GM18909 (cell line): ENCODE measurements at regions not wholly inside any gene's neighbourhood (a gene's known extent, or its start where the extent isn't known, plus 50 kb on each side); places are given as distances from the start of the nearest gene placed in this dataset.
"Not testable (repeated sequence)": the region's sequence is repeated elsewhere in the genome, so short reads cannot be mapped to it uniquely, and the experiment has no call there.

Experiments
- ATAC-seq: cut with Tn5 transposase; IDR thresholded peaks from one replicate; pipeline ENCODE4 v1.9.1; 2021; ENCODE audit warnings: mild to moderate bottlenecking; ENCODE audit not compliant: unreplicated experiment, poor library complexity

DNA sequence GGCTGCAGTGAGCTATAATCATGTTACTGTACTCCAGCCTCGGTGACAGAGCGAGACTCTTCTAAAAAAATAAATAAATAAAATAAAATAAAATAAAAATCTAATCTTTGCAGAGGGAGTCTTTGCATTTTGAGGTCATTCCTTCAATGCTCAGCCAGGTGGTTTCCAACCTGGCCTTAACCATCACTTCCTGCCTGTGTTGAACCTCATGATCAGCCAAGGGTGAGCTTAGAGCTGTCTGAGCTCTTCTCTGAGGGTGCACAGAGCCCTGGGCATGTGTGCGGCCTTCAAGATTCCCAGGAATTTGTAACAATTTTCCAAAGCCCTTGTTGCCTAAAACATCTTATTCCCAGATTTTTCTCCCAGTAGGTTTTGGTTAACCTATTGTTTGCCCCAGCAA lies 94.3 kb downstream of the KCNJ12 start:
- not testable (repeated sequence) for ATAC-seq

DNA sequence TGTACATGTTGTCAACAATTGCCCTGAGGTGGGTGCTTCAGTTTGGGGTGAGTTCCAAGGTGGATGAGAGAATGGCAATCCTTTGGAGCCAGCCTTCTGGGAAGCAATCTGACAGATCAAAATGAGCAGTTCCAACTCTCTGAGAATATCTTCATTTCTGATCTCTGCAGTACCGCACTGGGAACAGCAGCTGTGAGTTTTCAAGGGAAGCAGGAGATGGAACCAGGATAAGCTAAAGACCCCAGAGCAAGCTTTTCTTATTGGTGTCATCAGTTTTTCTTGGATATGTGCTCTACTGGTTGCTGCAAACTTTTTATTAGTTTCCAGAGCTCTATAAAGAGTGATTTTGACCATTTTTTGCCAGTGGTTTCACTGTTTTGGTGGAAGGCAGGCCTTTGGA lies 94.7 kb downstream of the KCNJ12 start:
- no peak for ATAC-seq

DNA sequence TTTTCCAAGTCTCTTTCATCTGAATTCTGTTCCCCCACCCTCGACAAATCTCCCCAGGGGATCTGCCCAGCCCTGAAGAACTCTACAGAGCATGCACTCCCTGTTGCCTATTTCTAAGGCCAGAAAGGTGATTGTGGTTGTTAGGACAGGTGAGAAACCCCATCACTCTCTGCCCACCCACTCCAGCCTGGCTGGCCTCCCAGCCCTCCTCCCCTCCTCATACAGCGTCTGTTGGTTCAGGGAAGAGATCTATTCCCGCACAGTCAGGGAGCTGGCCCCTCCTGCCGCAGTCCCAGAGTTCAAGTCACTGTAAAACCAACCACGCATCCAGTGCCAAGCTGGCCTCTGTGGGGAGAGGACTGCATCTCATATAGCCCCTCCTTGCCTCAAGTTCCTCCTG lies 98.7 kb downstream of the KCNJ12 start:
- no peak for ATAC-seq

DNA sequence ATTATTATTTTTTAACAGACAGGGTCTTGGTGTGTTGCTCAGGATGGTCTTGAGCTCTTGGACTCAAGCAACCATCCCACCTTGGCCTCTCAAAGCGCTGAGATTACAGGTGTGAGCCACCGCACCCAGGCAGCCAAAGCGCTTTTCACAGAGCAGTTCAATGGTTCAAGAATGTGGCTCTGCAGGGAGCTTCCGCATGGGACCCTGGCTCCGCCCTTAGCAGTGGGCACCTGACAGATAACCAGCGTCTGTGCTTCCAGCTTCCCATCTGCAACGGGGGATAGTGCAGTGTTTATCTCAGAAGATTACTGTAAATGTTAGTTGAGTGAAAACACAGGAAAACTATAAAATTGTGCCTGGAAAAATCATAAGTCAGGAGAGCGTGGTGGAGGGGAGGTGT lies 99.4 kb downstream of the KCNJ12 start:
- ATAC-seq, result no peak

DNA sequence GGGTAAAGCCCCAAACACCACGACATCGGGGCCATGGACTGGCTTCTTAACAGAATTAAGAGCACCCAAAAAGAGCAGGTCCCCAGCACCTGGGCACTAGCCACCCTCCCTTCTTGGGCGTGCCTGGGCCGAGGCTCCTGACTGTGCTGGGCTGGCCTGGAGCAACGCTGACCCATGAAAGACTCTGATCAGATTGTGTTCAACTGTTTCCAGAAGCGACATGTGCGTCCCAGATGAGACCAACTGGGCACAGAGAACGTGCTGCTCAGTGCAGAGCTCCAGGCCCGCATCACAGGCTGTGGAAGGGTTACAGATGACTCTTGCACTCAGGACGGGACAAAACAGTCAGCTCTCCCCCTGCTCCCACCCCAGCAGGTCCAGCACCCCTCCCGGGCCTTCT lies 100.7 kb downstream of the KCNJ12 start:
- ATAC-seq, result no peak

DNA sequence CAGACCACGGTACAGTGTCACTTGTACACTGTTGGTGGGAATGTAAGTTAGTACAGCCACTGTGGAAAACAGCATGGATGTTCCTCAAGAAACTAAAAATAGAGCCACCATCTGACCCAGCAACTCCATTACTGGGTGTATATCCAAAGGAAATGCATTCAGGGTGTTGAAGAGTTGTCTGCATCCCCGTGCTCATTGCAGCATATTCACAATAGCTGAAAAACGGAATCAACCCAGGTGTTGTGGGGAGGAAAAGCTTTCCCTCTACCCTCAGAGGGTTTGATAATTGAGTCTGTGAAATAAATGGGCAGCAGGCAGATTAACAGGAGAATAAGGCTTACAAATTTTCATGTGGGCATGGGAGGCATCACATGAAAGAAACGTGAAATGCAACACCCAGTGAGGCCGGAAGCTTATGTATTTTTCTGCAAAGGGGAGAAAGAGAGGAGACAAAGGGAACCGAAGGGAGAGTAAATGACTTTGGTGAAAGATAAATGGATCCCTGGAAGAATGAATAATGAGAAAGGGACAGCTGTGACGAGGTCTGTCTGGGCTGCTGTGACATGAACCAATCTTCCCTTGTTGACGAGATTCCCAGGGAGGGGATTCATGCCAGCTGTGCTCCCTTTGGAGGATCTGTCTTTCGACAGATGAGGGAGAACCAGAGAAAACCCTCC lies 106.2 kb downstream of the KCNJ12 start:
- no peak for ATAC-seq

DNA sequence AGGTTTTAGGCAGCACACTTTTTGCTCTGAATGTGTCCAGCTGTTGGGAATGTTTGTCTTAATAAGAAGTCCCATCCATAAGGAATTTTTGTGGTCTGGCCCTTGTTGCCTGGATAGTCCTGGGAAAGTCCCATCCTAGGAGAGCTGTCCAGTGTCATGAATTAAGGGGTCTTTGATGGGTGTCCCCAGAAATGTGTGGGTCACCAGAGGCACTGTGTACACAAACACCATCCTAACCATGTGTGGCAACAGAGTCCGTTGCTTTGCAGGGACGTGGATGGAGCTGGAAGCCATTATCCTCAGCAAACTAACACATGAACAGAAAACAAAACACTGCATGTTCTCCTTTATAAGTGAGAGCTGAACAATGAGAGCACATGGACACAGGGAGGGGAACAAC lies 111.9 kb downstream of the KCNJ12 start:
- not testable (repeated sequence) for ATAC-seq

DNA sequence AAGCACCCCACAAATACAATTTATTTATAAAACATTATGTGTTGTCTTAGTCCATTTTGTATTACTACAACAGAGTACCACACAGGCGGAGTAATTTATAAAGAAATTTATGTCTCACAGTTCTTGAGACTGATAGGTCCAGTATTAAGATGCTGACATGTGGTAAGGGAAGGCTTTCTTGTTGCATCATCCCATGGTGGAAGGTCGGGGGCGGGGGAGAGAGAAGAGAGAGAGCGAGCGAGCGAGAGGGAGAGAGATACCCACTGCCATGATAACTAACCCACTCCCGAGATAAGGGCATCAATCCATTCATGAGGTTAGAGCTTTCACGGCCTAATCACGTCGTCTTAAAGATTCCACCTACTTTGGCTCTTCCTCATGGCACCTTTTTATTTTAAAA lies 117.8 kb downstream of the KCNJ12 start:
- no peak for ATAC-seq

DNA sequence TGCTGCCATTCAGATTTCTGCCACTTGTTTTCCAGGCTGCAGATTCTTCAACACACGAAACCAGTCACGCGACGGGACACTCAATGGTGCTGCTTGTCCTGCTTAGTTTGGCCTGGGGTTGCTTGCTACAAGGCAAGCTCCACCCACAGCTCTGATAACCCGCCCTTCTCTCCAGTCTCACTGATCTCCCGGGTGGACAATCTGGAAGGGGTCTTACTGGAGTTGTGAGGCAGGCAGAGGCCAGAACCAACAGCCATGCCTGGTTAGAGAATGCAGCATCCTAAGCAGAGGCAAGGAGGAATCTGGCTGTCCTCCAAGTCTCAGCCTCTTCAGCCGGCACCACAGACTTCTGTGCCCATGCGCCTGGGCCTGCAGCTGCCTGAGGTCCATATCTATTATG lies 119.1 kb downstream of the KCNJ12 start:
- no peak for ATAC-seq

DNA sequence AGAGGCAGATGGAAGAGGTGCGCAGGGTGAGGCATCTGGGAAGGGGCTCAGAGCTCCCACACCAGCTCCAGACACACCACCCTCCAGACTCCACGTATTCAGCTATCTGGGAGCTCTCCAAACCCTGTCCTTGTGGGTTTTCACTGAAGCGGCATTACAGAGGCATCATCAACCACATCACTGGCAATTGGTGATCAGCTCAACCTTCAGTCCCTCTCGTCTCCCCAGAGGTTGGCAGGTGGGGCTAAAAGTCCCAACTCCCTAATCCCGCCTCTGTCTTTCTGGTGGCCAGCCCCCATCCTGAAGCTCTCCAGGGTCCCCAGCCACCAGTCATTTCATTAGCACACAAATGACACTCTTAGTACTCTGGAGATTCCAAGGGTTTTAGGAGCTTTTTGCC lies 123.9 kb downstream of the KCNJ12 start:
- ATAC-seq, result no peak

DNA sequence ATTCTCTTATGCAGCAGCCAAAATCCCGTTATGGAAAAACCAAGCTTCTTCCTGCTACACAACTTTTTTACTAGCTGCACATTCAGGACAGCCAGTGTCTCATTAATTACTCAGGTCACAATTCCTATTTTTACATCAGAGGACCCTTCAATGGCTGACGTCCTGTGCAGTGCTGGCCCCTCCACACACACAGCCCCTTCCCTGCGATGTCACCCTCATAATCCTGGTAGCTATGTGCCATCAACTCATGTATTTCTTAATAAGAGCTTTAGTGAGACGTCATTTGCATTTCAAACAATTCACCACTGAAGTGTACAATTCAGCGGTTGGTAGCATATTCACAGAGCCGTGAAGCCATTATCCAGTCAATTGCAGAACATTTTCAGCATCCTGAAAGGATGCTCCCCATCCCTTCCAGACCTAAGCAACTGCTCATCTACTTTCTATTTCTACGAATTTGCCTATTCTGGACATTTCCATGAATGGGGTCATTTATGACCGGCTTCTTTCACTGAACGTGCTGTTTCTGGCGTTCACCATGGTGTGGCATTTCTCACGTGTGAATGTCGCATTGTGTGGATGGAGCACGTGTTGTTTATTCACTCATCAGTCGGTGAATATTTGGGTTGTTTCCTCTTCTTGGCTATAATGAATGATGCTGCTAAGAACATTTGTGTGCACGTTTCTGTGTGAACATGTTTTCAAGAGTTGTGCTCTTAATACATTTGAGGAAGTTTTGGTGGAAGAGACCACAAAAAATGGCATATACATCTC lies 126.0 kb downstream of the KCNJ12 start:
- ATAC-seq, result not testable (repeated sequence)

DNA sequence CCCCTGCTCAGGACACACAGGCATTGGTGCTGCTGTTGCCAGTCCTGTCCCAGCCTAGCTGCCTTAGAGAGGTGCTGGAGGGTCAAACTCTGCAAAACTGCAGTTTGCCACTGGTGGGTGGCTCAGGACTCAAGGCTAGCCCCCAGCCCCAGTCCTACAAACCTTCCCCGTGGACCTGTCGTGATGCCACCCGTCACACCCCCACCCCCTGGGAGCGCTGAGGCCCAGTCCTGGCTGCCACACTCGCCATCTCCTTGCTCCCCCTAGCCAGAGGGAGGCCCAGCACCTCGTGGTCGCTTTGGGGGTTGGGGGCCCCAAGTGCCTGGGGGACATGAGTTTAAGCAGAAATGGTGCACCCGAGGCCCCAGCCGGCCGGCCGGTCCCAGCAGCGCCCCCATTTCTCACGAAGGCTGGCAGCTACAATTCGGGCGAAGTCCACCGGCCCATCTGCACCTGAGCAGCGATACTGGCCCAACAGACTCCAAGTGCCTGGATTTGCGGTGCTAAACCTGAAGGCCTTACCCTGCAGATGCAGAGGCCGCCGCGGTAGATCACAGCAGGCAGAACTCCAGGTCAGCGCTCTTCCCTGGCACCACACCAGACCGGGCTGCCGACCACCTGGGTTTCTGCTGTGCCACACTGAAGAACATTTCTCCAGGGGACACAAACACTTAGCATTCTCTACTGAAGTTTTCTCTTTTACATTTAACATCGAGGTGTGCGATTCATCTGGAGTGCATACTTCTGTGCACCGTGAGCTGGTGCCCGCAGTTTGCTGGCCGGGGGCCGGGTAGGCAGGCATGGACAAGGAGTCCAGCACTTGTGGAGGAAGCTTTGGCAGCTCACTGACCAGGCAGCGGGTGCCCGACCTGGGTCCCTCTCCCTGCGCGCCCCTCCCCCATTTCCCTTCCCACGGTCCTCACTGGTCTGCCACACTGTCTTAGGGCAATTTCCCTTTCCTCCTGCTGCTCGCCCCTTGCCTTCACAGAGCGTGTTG lies 130.0 kb downstream of the KCNJ12 start:
- no peak for ATAC-seq

DNA sequence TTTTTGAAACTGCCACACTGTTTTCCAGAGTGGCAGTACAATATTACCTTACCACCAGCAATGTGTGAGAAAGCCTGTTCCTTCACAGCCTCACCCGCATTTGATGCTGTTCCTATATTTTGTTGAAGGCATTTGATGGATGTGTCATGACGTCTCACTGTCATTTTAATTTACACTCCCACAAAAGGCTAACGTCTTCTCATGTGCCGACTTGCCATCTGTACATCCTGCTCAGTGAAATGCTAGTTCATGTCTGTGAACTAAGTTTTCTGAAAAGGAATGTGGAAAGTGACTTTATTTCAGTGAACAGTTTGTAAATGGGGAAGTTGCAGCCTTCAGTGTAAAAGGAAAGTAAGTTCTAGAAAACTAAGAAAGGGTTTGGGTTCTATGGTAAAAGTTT lies 131.6 kb downstream of the KCNJ12 start:
- ATAC-seq, result not testable (repeated sequence)

DNA sequence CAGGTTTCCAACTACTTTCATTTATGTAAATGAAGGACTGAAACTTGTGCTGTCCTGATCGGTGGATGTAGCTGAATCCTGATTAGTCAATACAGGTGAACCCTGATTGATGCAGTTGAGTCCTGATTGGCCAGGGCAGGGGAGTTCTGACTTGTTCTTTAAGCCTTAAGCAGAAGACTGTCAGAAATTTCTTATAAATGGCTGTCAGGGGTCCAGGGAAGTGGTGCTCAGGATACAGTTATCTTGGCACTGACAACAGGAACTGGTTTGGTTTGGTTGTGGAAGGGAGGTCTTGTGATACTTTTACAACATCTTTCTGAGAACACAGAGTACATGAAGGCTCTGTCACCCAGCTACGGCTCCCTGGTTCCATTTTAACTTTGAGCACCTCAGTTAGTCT lies 132.1 kb downstream of the KCNJ12 start:
- no peak for ATAC-seq

DNA sequence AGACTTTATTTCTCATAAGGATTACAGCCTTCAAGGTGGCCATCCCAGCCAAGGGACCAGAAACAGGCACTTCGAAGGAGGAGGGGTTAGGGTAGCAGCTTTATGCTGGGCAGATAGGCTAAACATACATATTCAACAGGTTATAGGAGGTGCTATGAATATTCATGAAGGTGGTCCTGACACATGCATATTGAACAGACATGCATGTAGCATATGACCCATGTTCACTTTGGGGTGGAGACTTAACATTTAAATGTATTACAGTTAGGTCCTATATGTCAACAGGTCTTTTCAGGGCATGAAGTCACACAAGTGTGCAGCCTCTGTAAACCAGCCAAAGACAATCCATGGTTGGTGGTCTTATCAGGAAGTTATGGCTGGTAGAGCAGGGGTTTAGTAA lies 133.2 kb downstream of the KCNJ12 start:
- ATAC-seq, result not testable (repeated sequence)

DNA sequence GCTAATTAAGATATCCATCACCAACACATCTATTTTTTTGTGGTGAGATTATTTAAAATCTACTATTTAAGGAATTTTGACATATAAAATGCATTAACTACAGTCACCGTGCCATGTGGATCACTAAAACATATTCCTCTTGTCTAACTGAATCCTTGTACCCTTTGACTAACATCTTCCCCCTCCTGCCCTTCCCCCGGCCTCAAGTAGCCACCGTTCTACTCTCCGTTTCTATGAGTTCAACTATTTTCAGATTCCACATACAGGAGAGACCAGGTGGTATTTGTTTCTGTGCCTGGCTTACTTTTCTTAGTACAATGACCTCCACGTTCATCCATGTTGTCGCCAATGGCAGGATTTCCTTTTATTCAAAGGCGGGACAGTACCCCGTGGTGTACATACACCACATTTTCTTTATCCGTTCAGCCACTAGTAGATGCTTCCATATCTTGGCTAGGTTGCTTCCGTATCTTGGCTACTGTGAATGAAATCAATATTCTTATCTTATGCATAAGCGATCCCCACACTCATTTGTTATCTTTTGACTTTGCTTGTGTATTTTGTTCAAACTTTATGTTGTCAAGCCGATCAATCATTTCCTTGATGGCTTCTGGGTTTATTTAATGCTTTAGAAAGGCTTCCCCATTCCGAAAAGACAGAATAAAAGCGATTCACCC lies 134.7 kb downstream of the KCNJ12 start:
- ATAC-seq, result no peak

DNA sequence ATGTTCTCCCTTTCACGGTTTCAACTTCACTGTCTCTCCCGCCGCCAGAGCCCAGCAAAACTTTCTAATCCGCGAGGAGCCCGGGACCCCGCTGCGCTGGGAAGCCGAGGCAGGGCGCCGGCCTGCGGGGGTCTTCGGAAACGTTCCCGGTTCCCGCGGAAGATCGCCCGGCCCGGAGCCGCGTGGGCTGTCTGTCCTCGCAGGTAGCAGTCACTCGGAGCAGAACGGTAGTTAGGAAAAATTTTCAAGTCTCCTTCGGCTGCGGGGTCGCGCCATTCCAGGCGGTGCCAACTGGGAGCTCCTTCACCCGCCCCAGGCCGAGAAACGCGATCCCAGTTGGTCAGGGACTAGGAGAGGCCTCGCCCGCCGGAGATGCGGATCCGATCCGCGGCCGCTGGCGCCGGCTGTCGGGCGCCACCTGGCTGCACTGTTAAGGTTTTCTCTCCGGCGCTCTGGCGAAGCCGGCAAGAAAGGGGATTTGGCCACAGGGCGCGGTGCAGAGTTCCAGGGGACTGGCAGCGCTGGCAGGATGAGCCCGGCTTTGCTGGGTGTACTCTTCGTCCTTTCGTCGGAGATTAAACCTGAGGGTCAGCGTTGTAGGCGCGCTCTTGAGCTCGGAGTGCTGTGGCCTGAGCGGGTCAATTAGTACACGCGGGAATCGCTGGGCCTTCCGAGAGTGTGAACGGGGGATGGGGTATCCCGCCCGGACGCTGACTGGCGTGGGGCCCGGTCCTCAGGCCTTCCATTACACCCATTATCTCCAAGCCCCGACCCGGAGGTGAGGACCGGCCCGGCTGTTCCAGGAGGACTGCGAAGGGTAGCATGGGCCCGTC lies 135.4 kb downstream of the KCNJ12 start:
- peak; percentile 69 for ATAC-seq

DNA sequence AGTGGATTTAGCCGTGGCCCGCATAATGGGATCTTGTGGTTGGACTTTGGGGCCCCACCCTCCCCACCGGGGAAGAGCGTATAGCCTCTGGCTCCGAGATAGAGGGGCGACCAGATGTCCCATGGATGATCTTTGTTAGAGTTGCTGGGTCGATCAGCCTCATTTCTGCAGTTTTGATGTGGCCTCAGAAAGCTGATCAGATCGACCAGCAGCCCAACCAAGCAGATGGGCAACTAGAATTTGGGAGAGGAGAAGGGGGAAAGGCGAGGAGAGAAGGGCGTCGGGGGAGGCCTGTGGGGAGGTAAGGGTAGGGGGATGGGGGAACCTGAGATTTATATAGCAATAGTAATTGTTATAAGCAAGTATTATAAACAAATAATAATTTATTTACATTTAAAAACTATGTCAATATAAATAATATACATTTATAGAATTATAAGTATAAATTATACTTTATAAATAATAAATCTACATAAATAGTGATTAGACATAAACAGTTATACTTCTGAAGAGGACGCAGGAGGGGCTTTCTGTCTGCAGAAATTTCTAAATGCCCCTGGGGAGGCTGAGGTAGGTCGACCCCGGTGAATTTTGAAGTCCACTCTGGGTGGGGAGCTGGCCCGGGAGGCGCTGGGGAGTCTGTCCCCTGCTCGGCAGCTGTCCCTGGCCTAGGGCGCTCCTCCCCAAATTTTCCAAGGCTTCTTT lies 136.3 kb downstream of the KCNJ12 start:
- ATAC-seq, result no peak
